ENCODE measurements at regions not wholly inside any gene's neighbourhood (a gene's known extent, or its start where the extent isn't known, plus 50 kb on each side); places are given as distances from the start of the nearest gene placed in this dataset.
"Not testable (repeated sequence)": the region's sequence is repeated elsewhere in the genome, so short reads cannot be mapped to it uniquely, and the experiment has no call there.

GRCh38 chr5:38135486-38136039, 122.8 kb upstream of the EGFLAM start:
- H3K9me3 Mint-ChIP-seq = no peaks in the 10 kb centered on the region
- H3K36me3 Mint-ChIP-seq (ENCODE audit: insufficient read depth in 2 of 2) = no peaks in the 10 kb centered on the region
- H3K27me3 Mint-ChIP-seq (ENCODE audit: low read depth) = peaks cover 15% of the 10 kb centered on the region
- H3K27ac Mint-ChIP-seq = no peak overlapping the region
- DNase-seq (no peak), ATAC-seq (replicated peaks in 1 of 2) (no peak)
- no peak overlapping the region for H3K4me3 Mint-ChIP-seq
- H3K4me1 Mint-ChIP-seq (ENCODE audit: low read depth) = no peaks in the 10 kb centered on the region

DNA sequence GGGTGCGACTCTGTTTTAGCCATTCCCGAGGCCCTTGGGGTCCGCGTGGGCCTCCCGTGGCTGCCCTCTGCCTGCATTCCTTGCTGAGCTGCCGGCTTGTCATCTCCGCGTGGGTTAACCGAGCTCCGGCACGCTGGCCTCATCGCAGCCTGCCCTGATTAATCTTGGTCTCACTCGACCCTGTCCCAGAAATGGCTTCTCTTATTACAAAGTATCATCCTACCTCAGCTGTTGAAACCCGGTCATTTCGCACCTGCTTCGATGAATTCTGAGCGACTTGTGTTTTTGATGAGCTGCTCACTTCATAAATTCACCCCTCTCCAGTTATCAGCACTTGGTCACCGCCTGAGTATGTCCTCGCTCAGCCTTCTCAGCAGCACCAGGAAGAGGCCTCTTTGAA, 123.5 kb upstream of the EGFLAM start:
- H3K36me3 Mint-ChIP-seq (ENCODE audit: insufficient read depth in 2 of 2) = no peaks in the 10 kb centered on the region
- no peaks in the 10 kb centered on the region for H3K4me1 Mint-ChIP-seq (ENCODE audit: low read depth)
- H3K4me3 Mint-ChIP-seq = no peak overlapping the region
- H3K27me3 Mint-ChIP-seq (ENCODE audit: low read depth) = peaks cover 11% of the 10 kb centered on the region
- no peak for DNase-seq
- no peaks in the 10 kb centered on the region for H3K9me3 Mint-ChIP-seq
- H3K27ac Mint-ChIP-seq = no peak overlapping the region
- no peak for ATAC-seq (replicated peaks in 1 of 2)

DNA sequence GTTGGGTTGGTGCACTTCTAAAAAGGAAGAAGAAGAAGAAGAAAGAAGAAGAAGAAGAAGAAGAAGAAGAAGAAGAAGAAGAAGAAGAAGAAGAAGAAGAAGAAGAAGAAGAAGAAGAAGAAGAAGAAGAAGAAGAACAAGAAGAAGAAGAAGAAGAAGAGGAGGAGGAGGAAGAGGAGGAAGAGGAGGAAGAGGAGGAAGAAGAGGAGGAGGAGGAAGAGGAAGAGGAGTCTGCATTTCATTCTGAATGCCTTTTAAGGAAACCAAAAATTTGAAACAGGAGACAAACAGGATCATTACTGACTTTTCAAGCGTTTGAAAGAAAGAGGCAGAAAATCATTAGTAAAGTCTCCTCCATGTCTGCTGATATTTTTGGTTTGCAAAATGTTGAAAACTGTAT, 124.1 kb upstream of the EGFLAM start:
- H3K4me3 Mint-ChIP-seq; H3K4me1 Mint-ChIP-seq (ENCODE audit: low read depth); DNase-seq; H3K27ac Mint-ChIP-seq; H3K36me3 Mint-ChIP-seq (ENCODE audit: insufficient read depth in 2 of 2); ATAC-seq (replicated peaks in 1 of 2); H3K27me3 Mint-ChIP-seq (ENCODE audit: low read depth); H3K9me3 Mint-ChIP-seq: not testable (repeated sequence)

DNA sequence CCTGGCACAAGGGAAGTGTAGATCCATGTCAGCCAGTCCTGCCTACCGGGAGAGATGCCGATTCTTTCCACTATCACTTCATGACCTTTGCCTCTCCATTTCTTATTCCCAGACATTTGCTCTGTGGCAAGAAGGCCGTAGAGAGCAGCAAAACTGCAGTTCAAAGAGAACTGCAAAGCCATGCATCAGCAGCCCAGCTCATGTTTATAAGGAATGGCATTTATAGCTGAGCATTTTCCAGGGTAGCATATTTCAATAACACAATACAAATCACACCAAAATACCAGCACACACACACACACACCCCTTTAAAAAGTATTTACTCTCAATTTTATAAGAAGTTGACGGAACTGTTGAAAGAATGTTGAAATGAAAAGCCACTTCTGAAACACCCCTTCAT, 126.7 kb upstream of the EGFLAM start:
- no peaks in the 10 kb centered on the region for H3K27me3 Mint-ChIP-seq (ENCODE audit: low read depth)
- ATAC-seq (replicated peaks in 1 of 2) (no peak), DNase-seq (no peak)
- H3K9me3 Mint-ChIP-seq = no peaks in the 10 kb centered on the region
- H3K36me3 Mint-ChIP-seq (ENCODE audit: insufficient read depth in 2 of 2) = no peaks in the 10 kb centered on the region
- no peaks in the 10 kb centered on the region for H3K4me1 Mint-ChIP-seq (ENCODE audit: low read depth)
- H3K27ac Mint-ChIP-seq = no peak overlapping the region
- no peak overlapping the region for H3K4me3 Mint-ChIP-seq

DNA sequence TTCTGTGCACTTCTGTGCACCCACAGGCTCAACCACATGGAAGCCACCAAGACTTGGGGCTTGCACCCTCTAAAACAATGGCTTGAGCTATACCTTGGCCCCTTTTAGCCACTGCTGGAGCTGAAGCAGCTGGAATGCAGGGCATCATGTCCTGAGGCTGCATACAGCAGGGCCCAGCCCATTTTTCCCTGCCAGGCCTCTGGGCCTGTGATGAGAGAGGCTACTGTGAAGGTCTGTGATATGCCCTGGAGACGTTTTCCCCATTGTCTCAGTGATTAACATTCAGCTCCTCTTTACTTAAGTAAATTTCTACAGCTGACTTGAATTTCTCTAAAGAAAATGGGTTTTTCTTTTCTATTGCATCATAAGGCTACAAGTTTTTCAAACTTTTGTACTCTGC, 134.0 kb upstream of the EGFLAM start:
- H3K27me3 Mint-ChIP-seq (ENCODE audit: low read depth) = no peaks in the 10 kb centered on the region
- peaks cover 0 to 2% of the 10 kb centered on the region in 2 donors for H3K9me3 Mint-ChIP-seq
- no peaks in the 10 kb centered on the region for H3K36me3 Mint-ChIP-seq (ENCODE audit: insufficient read depth in 2 of 2)
- DNase-seq (no peak), ATAC-seq (replicated peaks in 1 of 2) (no peak)
- peaks cover 6% of the 10 kb centered on the region for H3K4me1 Mint-ChIP-seq (ENCODE audit: low read depth)
- no peak overlapping the region for H3K4me3 Mint-ChIP-seq
- no peak overlapping the region for H3K27ac Mint-ChIP-seq

DNA sequence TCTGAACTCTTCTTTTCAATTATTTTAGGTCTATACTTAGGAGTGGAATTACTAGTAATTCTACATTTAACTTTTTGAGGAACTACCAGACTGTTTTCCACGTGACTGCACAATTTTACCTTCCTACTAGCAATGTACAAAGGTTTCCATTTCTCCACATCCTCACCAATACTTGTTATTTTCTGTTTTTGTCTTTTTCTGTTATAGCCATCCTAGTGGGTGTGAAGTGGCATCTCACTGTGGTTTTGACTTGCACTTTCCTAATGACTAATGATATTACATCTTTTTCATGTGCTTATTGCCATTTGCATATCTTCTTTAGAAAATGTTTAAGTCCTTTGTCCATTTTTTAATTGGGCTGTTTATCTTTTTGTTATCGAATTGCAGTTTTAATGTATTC, 136.9 kb upstream of the EGFLAM start:
- H3K27me3 Mint-ChIP-seq (ENCODE audit: low read depth) = no peaks in the 10 kb centered on the region
- H3K4me3 Mint-ChIP-seq = no peak overlapping the region
- peaks cover 0 to 2% of the 10 kb centered on the region in 2 donors for H3K9me3 Mint-ChIP-seq
- peaks cover 6% of the 10 kb centered on the region for H3K4me1 Mint-ChIP-seq (ENCODE audit: low read depth)
- ATAC-seq (replicated peaks in 1 of 2) (no peak), DNase-seq (no peak)
- H3K36me3 Mint-ChIP-seq (ENCODE audit: insufficient read depth in 2 of 2) = no peaks in the 10 kb centered on the region
- no peak overlapping the region for H3K27ac Mint-ChIP-seq

- DNase-seq = no peak
- Mint-ChIP-seq H3K9me3 (peaks cover 0 to 2% of the 10 kb centered on the region in 2 donors), H3K4me3 (no peak overlapping the region), H3K27me3 (ENCODE audit: low read depth) (no peaks in the 10 kb centered on the region), H3K4me1 (ENCODE audit: low read depth) (peaks cover 6% of the 10 kb centered on the region), H3K36me3 (ENCODE audit: insufficient read depth in 2 of 2) (no peaks in the 10 kb centered on the region), H3K27ac (no peak overlapping the region)
- no peak for ATAC-seq (replicated peaks in 1 of 2)
These were observed 138.5 kb upstream of the EGFLAM start for GRCh38 chr5:38119836-38120235.

GRCh38 chr5:38117784-38118479, 140.4 kb upstream of the EGFLAM start:
- Mint-ChIP-seq H3K27me3 (ENCODE audit: low read depth) (no peaks in the 10 kb centered on the region), H3K27ac (no peak overlapping the region), H3K36me3 (ENCODE audit: insufficient read depth in 2 of 2) (no peaks in the 10 kb centered on the region), H3K4me1 (ENCODE audit: low read depth) (peaks cover 6% of the 10 kb centered on the region), H3K4me3 (no peak overlapping the region), H3K9me3 (peaks cover 1 to 3% of the 10 kb centered on the region in 2 donors)
- no peak for DNase-seq
- ATAC-seq (replicated peaks in 1 of 2) = no peak

DNA sequence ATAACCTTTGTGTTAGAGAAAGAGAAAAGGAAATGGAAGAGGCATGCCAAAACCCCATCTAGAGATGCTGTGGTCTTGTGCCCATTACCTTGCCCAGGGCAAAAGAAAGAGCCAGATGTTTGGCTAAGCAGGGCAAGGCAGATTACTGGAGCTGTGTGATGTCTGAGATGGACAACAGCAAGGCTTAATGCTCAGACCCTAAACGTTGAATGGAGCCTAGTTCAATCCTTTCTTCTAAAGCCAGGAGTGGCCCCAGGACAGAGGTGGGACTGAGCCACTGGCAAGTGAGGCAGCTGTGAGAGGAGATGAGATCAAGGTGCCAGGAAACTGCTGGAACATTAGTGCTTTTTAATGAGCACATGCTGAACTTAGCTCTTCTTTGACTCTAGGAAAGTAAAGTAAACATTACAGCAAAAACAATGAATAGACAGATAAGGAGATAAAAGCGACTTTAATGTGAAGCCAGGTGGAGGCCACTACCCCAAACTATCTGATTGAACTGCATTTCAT, 143.0 kb upstream of the EGFLAM start:
- no peaks in the 10 kb centered on the region for H3K4me1 Mint-ChIP-seq (ENCODE audit: low read depth)
- no peak for ATAC-seq (replicated peaks in 1 of 2)
- no peak overlapping the region for H3K27ac Mint-ChIP-seq
- no peak for DNase-seq
- H3K36me3 Mint-ChIP-seq (ENCODE audit: insufficient read depth in 2 of 2) = no peaks in the 10 kb centered on the region
- H3K9me3 Mint-ChIP-seq = peaks cover 0 to 3% of the 10 kb centered on the region in 2 donors
- no peaks in the 10 kb centered on the region for H3K27me3 Mint-ChIP-seq (ENCODE audit: low read depth)
- H3K4me3 Mint-ChIP-seq = no peak overlapping the region

DNA sequence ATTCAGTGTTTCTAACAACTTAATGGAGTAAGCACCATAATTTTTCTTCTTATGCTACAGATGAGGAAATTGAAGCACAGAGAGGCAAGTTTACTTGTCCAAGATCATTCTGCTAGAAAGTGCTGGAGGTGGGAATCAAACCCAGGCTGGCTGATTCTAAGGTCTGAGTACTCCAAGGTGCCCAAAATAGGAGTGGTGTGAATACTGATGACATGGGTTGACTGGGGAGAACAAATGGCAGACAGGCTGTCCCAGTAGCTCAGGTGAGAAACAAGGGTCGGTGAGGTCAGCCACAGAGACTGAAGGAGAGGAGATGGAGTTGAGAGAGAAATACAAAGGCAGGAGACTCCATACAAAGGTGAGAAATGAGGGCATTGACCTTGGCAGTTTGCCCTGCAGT, 144.5 kb upstream of the EGFLAM start:
- Mint-ChIP-seq H3K27me3 (ENCODE audit: low read depth) (no peaks in the 10 kb centered on the region), H3K4me1 (ENCODE audit: low read depth) (no peaks in the 10 kb centered on the region), H3K27ac (no peak overlapping the region), H3K4me3 (no peak overlapping the region), H3K9me3 (peaks cover 0 to 3% of the 10 kb centered on the region in 2 donors), H3K36me3 (ENCODE audit: insufficient read depth in 2 of 2) (no peaks in the 10 kb centered on the region)
- ATAC-seq (replicated peaks in 1 of 2) (no peak), DNase-seq (no peak)

DNA sequence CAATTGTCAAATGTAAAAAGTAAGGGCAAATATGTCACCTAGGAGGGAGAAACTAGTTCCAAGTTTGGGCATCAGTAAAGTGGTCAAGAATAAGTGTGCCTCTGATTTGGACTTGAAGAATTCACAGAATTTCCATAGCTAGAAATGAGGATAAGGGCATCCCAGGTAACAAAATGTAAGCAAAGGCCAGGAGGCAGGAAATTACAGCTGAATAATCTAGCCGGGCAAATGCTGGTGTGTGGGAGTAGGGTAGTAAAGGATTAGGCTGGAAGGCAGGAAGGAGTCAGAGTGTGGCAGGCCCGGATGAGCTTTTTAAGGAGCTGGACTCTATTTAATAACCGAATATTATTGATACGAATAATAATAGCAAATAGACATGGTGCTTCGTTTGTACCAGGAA, 144.9 kb upstream of the EGFLAM start:
- Mint-ChIP-seq H3K36me3 (ENCODE audit: insufficient read depth in 2 of 2) (no peaks in the 10 kb centered on the region), H3K4me1 (ENCODE audit: low read depth) (no peaks in the 10 kb centered on the region), H3K9me3 (peaks cover 0 to 3% of the 10 kb centered on the region in 2 donors), H3K27ac (no peak overlapping the region), H3K27me3 (ENCODE audit: low read depth) (no peaks in the 10 kb centered on the region), H3K4me3 (no peak overlapping the region)
- no peak for DNase-seq
- no peak for ATAC-seq (replicated peaks in 1 of 2)

DNA sequence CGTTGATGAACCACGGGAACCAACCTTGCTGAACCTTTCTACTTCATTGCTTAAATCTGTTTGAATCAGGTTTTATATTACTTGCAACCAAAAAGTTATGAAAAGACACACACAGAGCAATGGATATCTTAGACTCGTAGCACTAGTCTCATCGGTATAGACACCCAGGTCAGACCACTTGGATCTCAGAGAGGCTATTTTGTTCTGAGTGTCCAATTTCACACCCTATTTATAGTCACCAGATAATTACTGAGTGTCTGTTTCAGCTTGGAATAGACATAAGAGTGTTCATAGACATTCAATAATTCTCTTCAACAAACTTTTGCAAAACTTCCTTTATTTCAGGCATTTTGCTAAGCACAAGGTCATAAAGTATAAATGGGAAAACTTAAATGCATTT, 145.4 kb upstream of the EGFLAM start:
- ATAC-seq (replicated peaks in 1 of 2) (no peak), DNase-seq (no peak)
- H3K36me3 Mint-ChIP-seq (ENCODE audit: insufficient read depth in 2 of 2) = no peaks in the 10 kb centered on the region
- H3K27ac Mint-ChIP-seq = no peak overlapping the region
- H3K9me3 Mint-ChIP-seq = peaks cover 0 to 3% of the 10 kb centered on the region in 2 donors
- no peaks in the 10 kb centered on the region for H3K27me3 Mint-ChIP-seq (ENCODE audit: low read depth)
- H3K4me3 Mint-ChIP-seq = no peak overlapping the region
- no peaks in the 10 kb centered on the region for H3K4me1 Mint-ChIP-seq (ENCODE audit: low read depth)

DNA sequence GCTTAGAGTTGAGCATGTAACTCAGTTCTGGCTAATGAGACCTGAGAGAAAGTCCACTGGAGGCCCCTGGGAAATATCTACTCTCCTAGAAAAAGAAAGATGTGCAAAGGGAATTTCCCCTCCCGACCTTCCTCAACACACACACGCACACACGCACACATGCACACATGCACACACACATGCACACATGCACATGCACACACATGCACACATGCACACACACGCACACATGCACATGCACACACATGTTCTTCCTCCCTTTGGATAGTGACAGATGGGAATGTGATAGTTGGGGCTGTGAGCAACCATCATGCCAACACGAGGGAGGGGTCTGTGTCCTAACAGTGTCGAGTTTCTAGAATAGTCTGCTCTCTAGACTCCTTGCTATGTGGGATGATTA, 148.2 kb upstream of the EGFLAM start:
- Mint-ChIP-seq H3K9me3 (peaks cover 0 to 3% of the 10 kb centered on the region in 2 donors), H3K36me3 (ENCODE audit: insufficient read depth in 2 of 2) (no peaks in the 10 kb centered on the region), H3K27ac (no peak overlapping the region), H3K27me3 (ENCODE audit: low read depth) (peaks cover under 1% of the 10 kb centered on the region), H3K4me3 (no peak overlapping the region), H3K4me1 (ENCODE audit: low read depth) (no peaks in the 10 kb centered on the region)
- DNase-seq = no peak
- ATAC-seq (replicated peaks in 1 of 2) = no peak

GRCh38 chr5:38107096-38107495, 151.3 kb upstream of the EGFLAM start:
- Mint-ChIP-seq H3K4me3 (no peak overlapping the region), H3K27me3 (ENCODE audit: low read depth) (peaks cover 5% of the 10 kb centered on the region), H3K36me3 (ENCODE audit: insufficient read depth in 2 of 2) (no peaks in the 10 kb centered on the region), H3K9me3 (no peaks in the 10 kb centered on the region), H3K27ac (no peak overlapping the region), H3K4me1 (ENCODE audit: low read depth) (no peaks in the 10 kb centered on the region)
- no peak for DNase-seq
- no peak for ATAC-seq (replicated peaks in 1 of 2)
